ENCODE measurements at regions not wholly inside any gene's neighbourhood (a gene's known extent, or its start where the extent isn't known, plus 50 kb on each side); places are given as distances from the start of the nearest gene placed in this dataset.

DNA sequence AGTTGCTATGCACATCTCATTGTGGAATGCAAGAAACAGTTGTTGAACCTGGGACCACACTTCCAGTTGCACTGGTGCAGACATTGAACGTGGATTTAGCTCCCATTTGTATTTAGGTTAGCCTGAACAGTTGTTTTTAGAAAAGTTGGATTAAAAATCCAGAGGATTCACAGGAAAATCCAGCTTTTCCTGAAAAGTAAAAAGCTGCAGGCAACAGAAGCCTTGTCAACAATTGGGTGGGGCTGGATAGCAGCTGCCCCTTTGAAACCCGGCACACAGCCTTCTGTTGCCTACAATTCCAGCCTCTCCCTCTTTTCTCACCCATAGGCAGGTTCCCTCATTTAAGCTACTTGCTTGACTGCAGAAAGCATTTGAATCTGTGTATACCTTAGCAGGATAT, 165.3 kb upstream of the TBL1XR1 start (continued):
- TF ChIP-seq, protein P1, sequence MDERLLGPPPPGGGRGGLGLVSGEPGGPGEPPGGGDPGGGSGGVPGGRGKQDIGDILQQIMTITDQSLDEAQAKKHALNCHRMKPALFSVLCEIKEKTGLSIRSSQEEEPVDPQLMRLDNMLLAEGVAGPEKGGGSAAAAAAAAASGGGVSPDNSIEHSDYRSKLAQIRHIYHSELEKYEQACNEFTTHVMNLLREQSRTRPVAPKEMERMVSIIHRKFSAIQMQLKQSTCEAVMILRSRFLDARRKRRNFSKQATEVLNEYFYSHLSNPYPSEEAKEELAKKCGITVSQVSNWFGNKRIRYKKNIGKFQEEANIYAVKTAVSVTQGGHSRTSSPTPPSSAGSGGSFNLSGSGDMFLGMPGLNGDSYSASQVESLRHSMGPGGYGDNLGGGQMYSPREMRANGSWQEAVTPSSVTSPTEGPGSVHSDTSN (CRISPR knock-in tag; IDR thresholded peaks at IDR 0.05) = no peak
- no peak for TF ChIP-seq SMYD3 (CRISPR knock-in tag; IDR thresholded peaks at IDR 0.05)
- TF ChIP-seq, protein P2, sequence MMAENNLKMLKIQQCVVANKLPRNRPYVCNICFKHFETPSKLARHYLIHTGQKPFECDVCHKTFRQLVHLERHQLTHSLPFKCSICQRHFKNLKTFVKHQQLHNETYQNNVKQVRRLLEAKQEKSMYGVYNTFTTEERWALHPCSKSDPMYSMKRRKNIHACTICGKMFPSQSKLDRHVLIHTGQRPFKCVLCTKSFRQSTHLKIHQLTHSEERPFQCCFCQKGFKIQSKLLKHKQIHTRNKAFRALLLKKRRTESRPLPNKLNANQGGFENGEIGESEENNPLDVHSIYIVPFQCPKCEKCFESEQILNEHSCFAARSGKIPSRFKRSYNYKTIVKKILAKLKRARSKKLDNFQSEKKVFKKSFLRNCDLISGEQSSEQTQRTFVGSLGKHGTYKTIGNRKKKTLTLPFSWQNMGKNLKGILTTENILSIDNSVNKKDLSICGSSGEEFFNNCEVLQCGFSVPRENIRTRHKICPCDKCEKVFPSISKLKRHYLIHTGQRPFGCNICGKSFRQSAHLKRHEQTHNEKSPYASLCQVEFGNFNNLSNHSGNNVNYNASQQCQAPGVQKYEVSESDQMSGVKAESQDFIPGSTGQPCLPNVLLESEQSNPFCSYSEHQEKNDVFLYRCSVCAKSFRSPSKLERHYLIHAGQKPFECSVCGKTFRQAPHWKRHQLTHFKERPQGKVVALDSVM (CRISPR knock-in tag; IDR thresholded peaks at IDR 0.05) = no peak
- TF ChIP-seq, protein P3, sequence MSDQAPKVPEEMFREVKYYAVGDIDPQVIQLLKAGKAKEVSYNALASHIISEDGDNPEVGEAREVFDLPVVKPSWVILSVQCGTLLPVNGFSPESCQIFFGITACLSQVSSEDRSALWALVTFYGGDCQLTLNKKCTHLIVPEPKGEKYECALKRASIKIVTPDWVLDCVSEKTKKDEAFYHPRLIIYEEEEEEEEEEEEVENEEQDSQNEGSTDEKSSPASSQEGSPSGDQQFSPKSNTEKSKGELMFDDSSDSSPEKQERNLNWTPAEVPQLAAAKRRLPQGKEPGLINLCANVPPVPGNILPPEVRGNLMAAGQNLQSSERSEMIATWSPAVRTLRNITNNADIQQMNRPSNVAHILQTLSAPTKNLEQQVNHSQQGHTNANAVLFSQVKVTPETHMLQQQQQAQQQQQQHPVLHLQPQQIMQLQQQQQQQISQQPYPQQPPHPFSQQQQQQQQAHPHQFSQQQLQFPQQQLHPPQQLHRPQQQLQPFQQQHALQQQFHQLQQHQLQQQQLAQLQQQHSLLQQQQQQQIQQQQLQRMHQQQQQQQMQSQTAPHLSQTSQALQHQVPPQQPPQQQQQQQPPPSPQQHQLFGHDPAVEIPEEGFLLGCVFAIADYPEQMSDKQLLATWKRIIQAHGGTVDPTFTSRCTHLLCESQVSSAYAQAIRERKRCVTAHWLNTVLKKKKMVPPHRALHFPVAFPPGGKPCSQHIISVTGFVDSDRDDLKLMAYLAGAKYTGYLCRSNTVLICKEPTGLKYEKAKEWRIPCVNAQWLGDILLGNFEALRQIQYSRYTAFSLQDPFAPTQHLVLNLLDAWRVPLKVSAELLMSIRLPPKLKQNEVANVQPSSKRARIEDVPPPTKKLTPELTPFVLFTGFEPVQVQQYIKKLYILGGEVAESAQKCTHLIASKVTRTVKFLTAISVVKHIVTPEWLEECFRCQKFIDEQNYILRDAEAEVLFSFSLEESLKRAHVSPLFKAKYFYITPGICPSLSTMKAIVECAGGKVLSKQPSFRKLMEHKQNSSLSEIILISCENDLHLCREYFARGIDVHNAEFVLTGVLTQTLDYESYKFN (CRISPR knock-in tag; conservative IDR thresholded peaks at IDR 0.05) = no peak

DNA sequence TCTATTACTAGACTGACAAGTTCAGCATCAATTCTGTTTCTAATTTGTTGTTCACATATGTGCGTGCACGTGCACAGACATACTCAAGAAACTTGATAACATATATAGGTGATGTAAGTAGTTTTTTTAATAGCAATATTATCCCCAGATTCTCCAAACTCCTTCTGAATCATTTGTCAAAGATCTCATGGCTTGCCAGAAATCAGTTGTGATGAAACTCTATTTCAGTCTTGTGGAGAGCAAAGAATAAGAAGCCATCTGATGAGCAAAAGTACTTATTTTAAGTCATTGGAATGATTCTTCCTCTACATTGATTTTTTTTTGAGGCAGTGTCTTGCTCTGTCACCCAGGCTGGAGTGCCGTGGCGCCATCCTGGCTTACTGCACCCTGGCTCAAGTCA, 167.0 kb upstream of the TBL1XR1 start:
- Histone ChIP-seq H3K9me3 (ENCODE audit: low read length) (no peaks in the 10 kb centered on the region), H3K4me3 (replicated peaks in 1 of 3; ENCODE audit: insufficient read depth in 1 of 3, low read depth in 2 of 3, low read length in 3 of 3) (no peak overlapping the region), H3K4me2 (ENCODE audit: low read depth, low read length) (no peak overlapping the region), H4K20me1 (ENCODE audit: insufficient read depth, low read length) (no peaks in the 10 kb centered on the region), H3K27me3 (ENCODE audit: control insufficient read depth in 1 of 2, insufficient read depth in 2 of 2, low read length in 2 of 2) (no peaks in the 10 kb centered on the region), H3K4me1 (ENCODE audit: insufficient read depth, low read length) (peaks cover 44% of the 10 kb centered on the region), H3K36me3 (replicated peaks in 1 of 2; ENCODE audit: control insufficient read depth in 1 of 2, insufficient read depth in 2 of 2, low read length in 2 of 2) (no peaks in the 10 kb centered on the region), H3K9ac (ENCODE audit: insufficient read depth, low read depth, low read length) (no peak overlapping the region), H3K79me2 (ENCODE audit: insufficient read depth, low read length) (no peaks in the 10 kb centered on the region), H2AFZ (ENCODE audit: low read length) (no peak overlapping the region), H3K27ac (ENCODE audit: extremely low read length, insufficient read depth, low read length) (no peak overlapping the region)
- no peak for DNase-seq (ENCODE audit: low spot score)
- ChIA-PET CTCF (ENCODE audit: low intra/inter-chr PET ratio, low total read pairs) (no interaction called here), POLR2A (no interaction called here)
- WGBS (ENCODE audit: low lambda C conversion rate) = 90% methylated on average over 4 of the region's 4 CpGs
- in situ Hi-C loops (cut with HindIII; ENCODE audit: extremely low pct_ligation_motif_present, low pct_unique_long_range_greater_than_20kb) (loop anchor here (5.0 to 10.0 kb wide), 2 partner anchors 312 to 411 kb away; no protein-coding TSS in a partner anchor), intact Hi-C loops (cut with micrococcal nuclease; ENCODE audit: unreplicated experiment) (no loop called here)
- FAIRE-seq = no peak
- ATAC-seq = no peak
- BruUV-seq (replicated peaks) = no TSS peak
- TF ChIP-seq RBFOX2 (IDR thresholded peaks at IDR 0.05; ENCODE audit: low read depth, low read length) = no peak
- no peak for TF ChIP-seq MTF2 (CRISPR knock-in tag; IDR thresholded peaks at IDR 0.05; ENCODE audit: borderline replicate concordance)
- TF ChIP-seq, protein P4, sequence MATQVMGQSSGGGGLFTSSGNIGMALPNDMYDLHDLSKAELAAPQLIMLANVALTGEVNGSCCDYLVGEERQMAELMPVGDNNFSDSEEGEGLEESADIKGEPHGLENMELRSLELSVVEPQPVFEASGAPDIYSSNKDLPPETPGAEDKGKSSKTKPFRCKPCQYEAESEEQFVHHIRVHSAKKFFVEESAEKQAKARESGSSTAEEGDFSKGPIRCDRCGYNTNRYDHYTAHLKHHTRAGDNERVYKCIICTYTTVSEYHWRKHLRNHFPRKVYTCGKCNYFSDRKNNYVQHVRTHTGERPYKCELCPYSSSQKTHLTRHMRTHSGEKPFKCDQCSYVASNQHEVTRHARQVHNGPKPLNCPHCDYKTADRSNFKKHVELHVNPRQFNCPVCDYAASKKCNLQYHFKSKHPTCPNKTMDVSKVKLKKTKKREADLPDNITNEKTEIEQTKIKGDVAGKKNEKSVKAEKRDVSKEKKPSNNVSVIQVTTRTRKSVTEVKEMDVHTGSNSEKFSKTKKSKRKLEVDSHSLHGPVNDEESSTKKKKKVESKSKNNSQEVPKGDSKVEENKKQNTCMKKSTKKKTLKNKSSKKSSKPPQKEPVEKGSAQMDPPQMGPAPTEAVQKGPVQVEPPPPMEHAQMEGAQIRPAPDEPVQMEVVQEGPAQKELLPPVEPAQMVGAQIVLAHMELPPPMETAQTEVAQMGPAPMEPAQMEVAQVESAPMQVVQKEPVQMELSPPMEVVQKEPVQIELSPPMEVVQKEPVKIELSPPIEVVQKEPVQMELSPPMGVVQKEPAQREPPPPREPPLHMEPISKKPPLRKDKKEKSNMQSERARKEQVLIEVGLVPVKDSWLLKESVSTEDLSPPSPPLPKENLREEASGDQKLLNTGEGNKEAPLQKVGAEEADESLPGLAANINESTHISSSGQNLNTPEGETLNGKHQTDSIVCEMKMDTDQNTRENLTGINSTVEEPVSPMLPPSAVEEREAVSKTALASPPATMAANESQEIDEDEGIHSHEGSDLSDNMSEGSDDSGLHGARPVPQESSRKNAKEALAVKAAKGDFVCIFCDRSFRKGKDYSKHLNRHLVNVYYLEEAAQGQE (IDR thresholded peaks at IDR 0.05; ENCODE audit: borderline replicate concordance in 1 of 2, low read depth in 1 of 2, low read length in 2 of 2) = no peak
- TF ChIP-seq, protein P5, sequence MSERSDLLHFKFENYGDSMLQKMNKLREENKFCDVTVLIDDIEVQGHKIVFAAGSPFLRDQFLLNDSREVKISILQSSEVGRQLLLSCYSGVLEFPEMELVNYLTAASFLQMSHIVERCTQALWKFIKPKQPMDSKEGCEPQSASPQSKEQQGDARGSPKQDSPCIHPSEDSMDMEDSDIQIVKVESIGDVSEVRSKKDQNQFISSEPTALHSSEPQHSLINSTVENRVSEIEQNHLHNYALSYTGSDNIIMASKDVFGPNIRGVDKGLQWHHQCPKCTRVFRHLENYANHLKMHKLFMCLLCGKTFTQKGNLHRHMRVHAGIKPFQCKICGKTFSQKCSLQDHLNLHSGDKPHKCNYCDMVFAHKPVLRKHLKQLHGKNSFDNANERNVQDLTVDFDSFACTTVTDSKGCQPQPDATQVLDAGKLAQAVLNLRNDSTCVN (CRISPR knock-in tag; IDR thresholded peaks at IDR 0.05; ENCODE audit: borderline replicate concordance) = no peak
- TF ChIP-seq ARID2 (CRISPR knock-in tag; IDR thresholded peaks at IDR 0.05; ENCODE audit: borderline replicate concordance) = no peak
- no peak for TF ChIP-seq ZZZ3 (CRISPR knock-in tag; IDR thresholded peaks at IDR 0.05; ENCODE audit: borderline replicate concordance)
